Kidney (tissue), 13 donors: ENCODE measurements at regions not wholly inside any gene's neighbourhood (a gene's known extent, or its start where the extent isn't known, plus 50 kb on each side); places are given as distances from the start of the nearest gene placed in this dataset.

ENCODE experiments used
- DNase-seq, 5 donors: peaks; one replicate each; pipeline ENCODE4 v3.0.0-alpha.2; 2013 to 2020
- FAIRE-seq: peaks from 2 replicates; lab custom pipeline; 2012; peaks lifted over from hg19 to GRCh38; lab: Jason Lieb, UNC
- H3K27ac ChIP-seq, 2 donors: one replicate each; pipeline ENCODE4 v1.7.0; 2013; ENCODE audit warnings: low read depth in 2 of 2, low read length in 2 of 2, inconsistent platforms in 1 of 2
- H3K27me3 ChIP-seq: one replicate; pipeline ENCODE4 v1.7.1; 2013; ENCODE audit warnings: low read length, inconsistent platforms; ENCODE audit not compliant: control insufficient read depth, insufficient read depth
- H3K36me3 ChIP-seq, 3 donors: one replicate each; pipeline versions ENCODE4 v1.7.0 to v1.7.1; 2013; ENCODE audit warnings: low read length in 3 of 3, control low read depth in 1 of 3, inconsistent platforms in 1 of 3; ENCODE audit not compliant: insufficient read depth in 3 of 3, control insufficient read depth in 2 of 3
- H3K4me1 ChIP-seq, 3 donors: one replicate each; pipeline versions ENCODE4 v1.7.0 to v1.7.1; 2013; ENCODE audit warnings: low read length in 3 of 3, inconsistent platforms in 1 of 3, low read depth in 1 of 3; ENCODE audit not compliant: control insufficient read depth in 2 of 3, insufficient read depth in 2 of 3
- H3K4me3 ChIP-seq, 3 donors: one replicate each; pipeline versions ENCODE4 v1.7.0 to v1.8.1; 2013; ENCODE audit warnings: low read length in 3 of 3, control low read depth in 1 of 3, inconsistent platforms in 1 of 3
- H3K9ac ChIP-seq, 3 donors: one replicate each; pipeline versions ENCODE4 v1.7.0 to v1.7.1; 2013; ENCODE audit warnings: low read length in 3 of 3, control low read depth in 1 of 3, inconsistent platforms in 1 of 3
- H3K9me3 ChIP-seq, 3 donors: one replicate each; pipeline versions ENCODE4 v1.7.0 to v1.7.1; 2013; ENCODE audit warnings: low read length in 3 of 3, control low read depth in 1 of 3, inconsistent platforms in 1 of 3; ENCODE audit not compliant: control insufficient read depth in 2 of 3, insufficient read depth in 1 of 3
- intact Hi-C: fragments of 100-400 bp; cut with DNase I; formaldehyde crosslinking; loops from one replicate; pipeline ENCODE4 v1.11.1; 2022
- TF ChIP-seq, protein P1 (sequence below): IDR thresholded peaks from 3 replicates; pipeline ENCODE4 v1.5.1; 2012; ENCODE audit warnings: mild to moderate bottlenecking, moderate library complexity, borderline replicate concordance; ENCODE audit not compliant: insufficient read depth; ENCODE audit errors: extremely low read depth
- donor health status: control.
- donor health status: control.
- donor health status: control.
- donor health status: control.
- donor health status: control.
- donor health status: DM: yes; HTN: yes; CAD: no.
- donor health status: Normal renal cell carcinoma (clear cell type).

- H3K9ac ChIP-seq: no peak overlapping the region
- TF ChIP-seq, protein P1, sequence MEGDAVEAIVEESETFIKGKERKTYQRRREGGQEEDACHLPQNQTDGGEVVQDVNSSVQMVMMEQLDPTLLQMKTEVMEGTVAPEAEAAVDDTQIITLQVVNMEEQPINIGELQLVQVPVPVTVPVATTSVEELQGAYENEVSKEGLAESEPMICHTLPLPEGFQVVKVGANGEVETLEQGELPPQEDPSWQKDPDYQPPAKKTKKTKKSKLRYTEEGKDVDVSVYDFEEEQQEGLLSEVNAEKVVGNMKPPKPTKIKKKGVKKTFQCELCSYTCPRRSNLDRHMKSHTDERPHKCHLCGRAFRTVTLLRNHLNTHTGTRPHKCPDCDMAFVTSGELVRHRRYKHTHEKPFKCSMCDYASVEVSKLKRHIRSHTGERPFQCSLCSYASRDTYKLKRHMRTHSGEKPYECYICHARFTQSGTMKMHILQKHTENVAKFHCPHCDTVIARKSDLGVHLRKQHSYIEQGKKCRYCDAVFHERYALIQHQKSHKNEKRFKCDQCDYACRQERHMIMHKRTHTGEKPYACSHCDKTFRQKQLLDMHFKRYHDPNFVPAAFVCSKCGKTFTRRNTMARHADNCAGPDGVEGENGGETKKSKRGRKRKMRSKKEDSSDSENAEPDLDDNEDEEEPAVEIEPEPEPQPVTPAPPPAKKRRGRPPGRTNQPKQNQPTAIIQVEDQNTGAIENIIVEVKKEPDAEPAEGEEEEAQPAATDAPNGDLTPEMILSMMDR: no peak
- DNase-seq: no peak
- no peak for FAIRE-seq
- no peak overlapping the region for H3K27ac ChIP-seq
- no peaks in the 10 kb centered on the region for H3K27me3 ChIP-seq
- H3K36me3 ChIP-seq: no peaks in the 10 kb centered on the region
- intact Hi-C loops: no loop called here
- H3K9me3 ChIP-seq: no peaks in the 10 kb centered on the region
- H3K4me3 ChIP-seq: no peak overlapping the region
- no peaks in the 10 kb centered on the region for H3K4me1 ChIP-seq
Observed at GRCh38 chr12:20053782-20054181, 314.6 kb upstream of the PDE3A start.

GRCh38 chr12:20055856-20056255 is 312.5 kb upstream of the PDE3A start:
- no peak for FAIRE-seq
- TF ChIP-seq, protein P1: no peak

DNA sequence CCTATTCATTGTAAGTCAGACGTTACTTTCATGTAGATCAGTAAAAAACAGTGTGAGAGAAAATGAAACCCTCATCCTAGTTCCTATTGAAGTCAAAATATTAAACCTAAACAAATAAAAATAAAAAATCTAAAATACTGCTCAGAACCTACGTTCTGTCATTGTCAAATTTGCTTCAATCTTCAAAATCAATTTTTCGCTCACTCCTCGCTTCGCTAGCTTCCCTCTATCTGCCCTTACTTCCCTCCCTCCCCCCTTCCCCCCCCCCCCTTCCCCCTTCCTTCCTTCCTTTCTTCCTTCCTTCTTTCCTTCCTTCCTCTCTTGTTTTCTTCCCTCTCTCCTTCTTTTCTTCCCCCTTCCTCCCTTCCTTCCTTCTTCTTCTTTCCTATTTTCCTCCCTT is 310.9 kb upstream of the PDE3A start:
- DNase-seq (no peak), FAIRE-seq (no peak)
- Histone ChIP-seq H3K36me3 (no peaks in the 10 kb centered on the region), H3K4me1 (no peaks in the 10 kb centered on the region), H3K9ac (no peak overlapping the region), H3K27me3 (no peaks in the 10 kb centered on the region), H3K4me3 (no peak overlapping the region), H3K27ac (no peak overlapping the region), H3K9me3 (no peaks in the 10 kb centered on the region)
- TF ChIP-seq, protein P1: no peak
- intact Hi-C loops: no loop called here

More at GRCh38 chr12:20055856-20056255, 312.5 kb upstream of the PDE3A start:
- no peak for DNase-seq
- no peak overlapping the region for H3K9ac ChIP-seq
- H3K9me3 ChIP-seq: no peaks in the 10 kb centered on the region
- H3K4me1 ChIP-seq: no peaks in the 10 kb centered on the region
- intact Hi-C loops: no loop called here
- H3K36me3 ChIP-seq: no peaks in the 10 kb centered on the region
- H3K4me3 ChIP-seq: no peak overlapping the region
- H3K27me3 ChIP-seq: no peaks in the 10 kb centered on the region
- no peak overlapping the region for H3K27ac ChIP-seq

DNA sequence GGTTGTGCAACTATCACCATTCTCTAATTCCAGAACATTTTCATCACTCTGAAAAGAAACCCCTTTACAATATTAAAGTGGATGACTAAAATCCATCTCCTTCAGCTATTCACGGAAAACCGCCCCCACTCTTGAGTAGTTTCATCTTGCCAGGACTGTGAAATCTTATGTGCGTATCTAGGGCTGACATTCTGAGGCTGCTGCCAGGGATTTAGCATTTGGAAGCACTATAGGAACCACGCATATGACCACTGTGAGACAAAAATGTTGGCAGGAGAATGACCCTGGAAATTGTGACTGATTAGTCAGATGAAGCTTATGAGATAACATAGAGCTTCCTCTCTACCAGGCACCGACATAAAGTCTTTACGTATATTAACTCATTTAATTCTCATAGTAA is 305.2 kb upstream of the PDE3A start:
- TF ChIP-seq, protein P1: no peak
- intact Hi-C loops: no loop called here
- H3K4me3 ChIP-seq: no peak overlapping the region
- no peak overlapping the region for H3K9ac ChIP-seq
- H3K9me3 ChIP-seq: no peaks in the 10 kb centered on the region
- no peak for FAIRE-seq
- no peak overlapping the region for H3K27ac ChIP-seq
- no peaks in the 10 kb centered on the region for H3K27me3 ChIP-seq
- H3K4me1 ChIP-seq: no peaks in the 10 kb centered on the region
- no peak for DNase-seq
- no peaks in the 10 kb centered on the region for H3K36me3 ChIP-seq
